ENCODE measurements at regions not wholly inside any gene's neighbourhood (a gene's known extent, or its start where the extent isn't known, plus 50 kb on each side); places are given as distances from the start of the nearest gene placed in this dataset.

DNA sequence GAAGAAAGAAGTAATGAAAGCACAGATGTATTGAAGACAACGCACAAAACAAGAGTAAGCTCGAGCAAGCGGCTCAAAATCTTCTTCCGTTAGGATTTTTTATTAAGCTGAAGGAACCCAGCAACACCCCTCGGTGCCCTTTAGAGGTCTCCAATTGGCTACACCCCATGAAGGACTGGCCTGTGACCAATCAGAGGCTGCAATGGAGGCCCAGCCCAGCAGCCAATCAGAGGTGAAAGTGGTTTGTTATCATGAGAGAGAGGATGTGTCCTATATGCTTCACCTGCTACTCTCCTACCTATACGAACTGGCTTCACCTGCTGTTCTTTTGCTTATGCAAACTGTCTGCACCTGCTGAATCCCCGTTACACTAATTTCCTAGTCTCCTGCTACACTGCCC is 358.8 kb downstream of the C12orf50 start:
- no peak overlapping the region for H3K9ac ChIP-seq (ENCODE audit: insufficient read depth, low read length, poor library complexity, severe bottlenecking)
- WGBS (ENCODE audit: insufficient coverage): 97% methylated on average over 4 of the region's 7 CpGs
- H3K36me3 Mint-ChIP-seq: no peaks in the 10 kb centered on the region
- no peak overlapping the region for H2AFZ ChIP-seq (ENCODE audit: insufficient read depth, low read depth, low read length, poor library complexity, severe bottlenecking)
- H3K27me3 Mint-ChIP-seq (ENCODE audit: low read depth in 3 of 3): peaks cover 0 to 1% (median 0%) of the 10 kb centered on the region in 3 donors
- no peaks in the 10 kb centered on the region for H3K79me2 ChIP-seq (ENCODE audit: insufficient read depth, low read length)
- H3K4me2 ChIP-seq (replicated peaks; ENCODE audit: extremely low read depth, low read length, poor library complexity, severe bottlenecking): no peak overlapping the region
- H3K27ac ChIP-seq (ENCODE audit: low read depth in 1 of 2, low read length in 2 of 2): no peak overlapping the region
- TF ChIP-seq, protein P1, sequence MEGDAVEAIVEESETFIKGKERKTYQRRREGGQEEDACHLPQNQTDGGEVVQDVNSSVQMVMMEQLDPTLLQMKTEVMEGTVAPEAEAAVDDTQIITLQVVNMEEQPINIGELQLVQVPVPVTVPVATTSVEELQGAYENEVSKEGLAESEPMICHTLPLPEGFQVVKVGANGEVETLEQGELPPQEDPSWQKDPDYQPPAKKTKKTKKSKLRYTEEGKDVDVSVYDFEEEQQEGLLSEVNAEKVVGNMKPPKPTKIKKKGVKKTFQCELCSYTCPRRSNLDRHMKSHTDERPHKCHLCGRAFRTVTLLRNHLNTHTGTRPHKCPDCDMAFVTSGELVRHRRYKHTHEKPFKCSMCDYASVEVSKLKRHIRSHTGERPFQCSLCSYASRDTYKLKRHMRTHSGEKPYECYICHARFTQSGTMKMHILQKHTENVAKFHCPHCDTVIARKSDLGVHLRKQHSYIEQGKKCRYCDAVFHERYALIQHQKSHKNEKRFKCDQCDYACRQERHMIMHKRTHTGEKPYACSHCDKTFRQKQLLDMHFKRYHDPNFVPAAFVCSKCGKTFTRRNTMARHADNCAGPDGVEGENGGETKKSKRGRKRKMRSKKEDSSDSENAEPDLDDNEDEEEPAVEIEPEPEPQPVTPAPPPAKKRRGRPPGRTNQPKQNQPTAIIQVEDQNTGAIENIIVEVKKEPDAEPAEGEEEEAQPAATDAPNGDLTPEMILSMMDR (IDR thresholded peaks at IDR 0.05): no peak
- DNase-seq: no peak
- no peaks in the 10 kb centered on the region for H3K36me3 ChIP-seq (replicated peaks in 1 of 2; ENCODE audit: control insufficient read depth in 1 of 2, insufficient read depth in 2 of 2, low read length in 2 of 2)
- no peak overlapping the region for H3K4me3 Mint-ChIP-seq
- peaks cover 0 to 1% (median 0%) of the 10 kb centered on the region in 7 donors for H3K9me3 Mint-ChIP-seq
- H3K4me3 ChIP-seq (replicated peaks in 1 of 3; ENCODE audit: low read depth in 2 of 3, low read length in 3 of 3): no peak overlapping the region
- no peak overlapping the region for H3K27ac Mint-ChIP-seq
- H3K4me1 ChIP-seq (ENCODE audit: control insufficient read depth in 1 of 2, insufficient read depth in 2 of 2, low read length in 2 of 2): no peaks in the 10 kb centered on the region
- H4K20me1 ChIP-seq (ENCODE audit: insufficient read depth, low read length): no peaks in the 10 kb centered on the region
- H3K27me3 ChIP-seq (ENCODE audit: control insufficient read depth in 2 of 2, insufficient read depth in 2 of 2, low read length in 2 of 2): no peaks in the 10 kb centered on the region
- H3K9me3 ChIP-seq (replicated peaks in 1 of 2; ENCODE audit: control insufficient read depth in 1 of 2, insufficient read depth in 1 of 2, low read length in 2 of 2): no peaks in the 10 kb centered on the region
- intact Hi-C loops (cut with micrococcal nuclease): no loop called here
- no peaks in the 10 kb centered on the region for H3K4me1 Mint-ChIP-seq

DNA sequence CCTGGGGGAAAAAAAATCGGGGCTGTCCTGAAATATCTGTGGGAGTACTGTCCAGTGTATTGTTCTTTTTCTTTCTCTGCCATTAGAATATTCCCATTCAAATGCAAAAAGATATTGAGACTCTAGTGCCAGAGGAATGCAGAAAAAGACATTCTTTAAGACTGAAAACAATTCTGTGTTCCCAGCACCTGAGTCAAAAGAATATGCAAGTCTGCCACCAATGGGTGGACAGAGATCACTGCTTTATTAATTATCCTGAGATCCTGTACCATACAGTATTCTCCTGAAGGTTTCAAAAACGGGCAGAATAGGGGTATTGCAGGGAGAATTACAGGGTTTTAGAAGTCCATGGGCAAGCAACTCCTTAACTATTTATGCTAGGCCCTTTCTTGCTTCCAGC is 361.8 kb downstream of the C12orf50 start:
- Histone ChIP-seq H3K4me3 (replicated peaks in 1 of 3; ENCODE audit: low read depth in 2 of 3, low read length in 3 of 3) (no peak overlapping the region), H3K36me3 (replicated peaks in 1 of 2; ENCODE audit: control insufficient read depth in 1 of 2, insufficient read depth in 2 of 2, low read length in 2 of 2) (no peaks in the 10 kb centered on the region), H3K9me3 (replicated peaks in 1 of 2; ENCODE audit: control insufficient read depth in 1 of 2, insufficient read depth in 1 of 2, low read length in 2 of 2) (no peaks in the 10 kb centered on the region), H4K20me1 (ENCODE audit: insufficient read depth, low read length) (no peaks in the 10 kb centered on the region), H3K4me1 (ENCODE audit: control insufficient read depth in 1 of 2, insufficient read depth in 2 of 2, low read length in 2 of 2) (no peaks in the 10 kb centered on the region), H3K79me2 (ENCODE audit: insufficient read depth, low read length) (no peaks in the 10 kb centered on the region), H3K9ac (ENCODE audit: insufficient read depth, low read length, poor library complexity, severe bottlenecking) (no peak overlapping the region), H3K27me3 (ENCODE audit: control insufficient read depth in 2 of 2, insufficient read depth in 2 of 2, low read length in 2 of 2) (no peaks in the 10 kb centered on the region), H2AFZ (ENCODE audit: insufficient read depth, low read depth, low read length, poor library complexity, severe bottlenecking) (no peak overlapping the region), H3K4me2 (replicated peaks; ENCODE audit: extremely low read depth, low read length, poor library complexity, severe bottlenecking) (no peak overlapping the region), H3K27ac (ENCODE audit: low read depth in 1 of 2, low read length in 2 of 2) (no peak overlapping the region)
- TF ChIP-seq, protein P1 (IDR thresholded peaks at IDR 0.05): no peak
- intact Hi-C loops (cut with micrococcal nuclease): no loop called here
- Mint-ChIP-seq H3K36me3 (no peaks in the 10 kb centered on the region), H3K27ac (no peak overlapping the region), H3K4me3 (no peak overlapping the region), H3K9me3 (peaks cover 0 to 1% (median 0%) of the 10 kb centered on the region in 7 donors), H3K4me1 (peaks cover under 1% of the 10 kb centered on the region), H3K27me3 (ENCODE audit: low read depth in 3 of 3) (peaks cover 0 to 1% (median 0%) of the 10 kb centered on the region in 3 donors)
- no CpG with 5 or more reads among the region's 2 CpGs for WGBS (ENCODE audit: insufficient coverage)
- no peak for DNase-seq

Measured in CD14-positive monocyte (primary cell).